Fibroblast of the aortic adventitia (primary cell): ENCODE measurements at regions not wholly inside any gene's neighbourhood (a gene's known extent, or its start where the extent isn't known, plus 50 kb on each side); places are given as distances from the start of the nearest gene placed in this dataset.
"Not testable (repeated sequence)": the region's sequence is repeated elsewhere in the genome, so short reads cannot be mapped to it uniquely, and the experiment has no call there.

ENCODE experiments used
- DNase-seq: peaks from one replicate; pipeline ENCODE4 v3.0.0-alpha.2; 2010; ENCODE audit warnings: low read depth
- H3K4me3 ChIP-seq: 2 replicates; pipeline ENCODE4 v1.5.1; 2011; ENCODE audit warnings: low read depth, mild to moderate bottlenecking, control low read depth, low read length, moderate library complexity
- TF ChIP-seq, protein P1 (sequence below): IDR thresholded peaks from 2 replicates; pipeline ENCODE4 v1.5.1; 2011; ENCODE audit warnings: mild to moderate bottlenecking, low read length, control low read depth, inconsistent platforms; ENCODE audit not compliant: insufficient read depth

DNA sequence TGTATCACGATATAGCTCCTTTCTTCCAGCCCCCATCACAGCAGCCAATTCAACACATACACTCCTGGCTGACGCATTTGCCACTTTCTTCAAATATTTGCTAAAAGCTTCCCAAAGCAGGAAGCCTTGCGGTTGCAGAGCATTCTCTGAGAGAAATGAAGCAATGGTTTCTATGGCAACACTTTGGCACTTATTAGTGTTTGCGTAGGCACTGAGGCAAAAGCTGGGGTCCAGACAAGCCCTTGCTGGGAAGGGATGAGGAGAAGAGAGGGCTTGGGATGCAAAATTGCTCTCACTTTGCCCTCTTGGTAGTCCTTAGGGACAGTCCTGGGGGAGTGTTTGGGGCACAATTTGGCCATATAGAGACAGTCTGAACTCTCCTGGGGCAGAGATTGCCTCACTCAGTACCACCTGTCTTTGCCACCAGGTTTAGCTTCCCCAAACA lies 55.0 kb upstream of the PAK3 start:
- H3K4me3 ChIP-seq: no peak overlapping the region
- peak; percentile 89 for DNase-seq
- TF ChIP-seq, protein P1, sequence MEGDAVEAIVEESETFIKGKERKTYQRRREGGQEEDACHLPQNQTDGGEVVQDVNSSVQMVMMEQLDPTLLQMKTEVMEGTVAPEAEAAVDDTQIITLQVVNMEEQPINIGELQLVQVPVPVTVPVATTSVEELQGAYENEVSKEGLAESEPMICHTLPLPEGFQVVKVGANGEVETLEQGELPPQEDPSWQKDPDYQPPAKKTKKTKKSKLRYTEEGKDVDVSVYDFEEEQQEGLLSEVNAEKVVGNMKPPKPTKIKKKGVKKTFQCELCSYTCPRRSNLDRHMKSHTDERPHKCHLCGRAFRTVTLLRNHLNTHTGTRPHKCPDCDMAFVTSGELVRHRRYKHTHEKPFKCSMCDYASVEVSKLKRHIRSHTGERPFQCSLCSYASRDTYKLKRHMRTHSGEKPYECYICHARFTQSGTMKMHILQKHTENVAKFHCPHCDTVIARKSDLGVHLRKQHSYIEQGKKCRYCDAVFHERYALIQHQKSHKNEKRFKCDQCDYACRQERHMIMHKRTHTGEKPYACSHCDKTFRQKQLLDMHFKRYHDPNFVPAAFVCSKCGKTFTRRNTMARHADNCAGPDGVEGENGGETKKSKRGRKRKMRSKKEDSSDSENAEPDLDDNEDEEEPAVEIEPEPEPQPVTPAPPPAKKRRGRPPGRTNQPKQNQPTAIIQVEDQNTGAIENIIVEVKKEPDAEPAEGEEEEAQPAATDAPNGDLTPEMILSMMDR: no peak

DNA sequence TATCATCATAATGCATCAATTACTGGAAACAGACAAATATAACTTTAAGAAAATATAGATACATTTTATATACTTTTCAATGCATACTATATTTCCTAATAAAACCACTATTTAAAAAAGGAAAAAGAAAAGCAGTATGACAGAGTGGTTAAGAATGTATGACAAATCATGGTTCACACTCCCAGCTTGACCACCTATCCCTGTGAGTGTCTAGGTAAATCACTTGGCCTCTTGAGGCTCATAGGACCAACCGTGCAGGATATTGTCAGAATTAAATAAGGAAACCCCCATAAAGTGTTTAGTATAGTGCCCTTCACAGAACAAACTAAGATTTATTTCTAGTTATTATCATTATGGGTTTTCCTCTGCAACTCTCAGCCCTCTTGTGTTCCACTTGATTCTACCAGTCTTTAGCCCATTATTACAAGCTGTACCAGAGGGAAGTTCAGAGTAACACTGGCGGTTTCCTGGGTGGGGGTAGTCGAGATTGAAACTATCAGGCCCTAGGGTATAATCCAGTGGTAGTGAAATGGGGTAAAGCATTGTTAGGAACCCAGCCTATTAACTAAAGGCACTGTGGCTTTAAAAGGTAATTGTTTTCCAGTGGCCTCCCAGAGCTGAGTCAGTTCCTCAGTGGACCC lies 55.5 kb upstream of the PAK3 start:
- TF ChIP-seq, protein P1: no peak
- no peak overlapping the region for H3K4me3 ChIP-seq
- DNase-seq: peak; percentile 12

DNA sequence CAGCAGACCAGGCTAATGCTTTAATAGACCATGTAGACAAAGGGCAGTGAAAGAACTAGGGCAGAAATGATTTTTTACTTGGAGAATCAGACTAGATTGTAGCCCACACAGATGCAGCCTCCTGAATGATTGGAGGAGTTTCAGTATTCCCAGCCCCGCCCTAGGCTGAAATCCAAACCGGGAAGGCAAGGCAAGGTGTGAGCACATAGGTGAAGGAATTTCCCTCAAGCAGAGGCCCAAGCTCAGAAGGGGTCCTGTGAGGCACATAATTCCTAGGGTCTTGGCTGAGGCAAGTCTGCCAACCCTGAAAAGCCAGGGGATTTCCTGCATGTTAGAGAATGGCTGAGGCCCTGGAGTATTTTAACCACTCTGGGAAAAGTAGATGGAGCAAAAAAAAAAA lies 56.4 kb upstream of the PAK3 start:
- no peak overlapping the region for H3K4me3 ChIP-seq
- TF ChIP-seq, protein P1: no peak
- DNase-seq: peak; percentile 0

DNA sequence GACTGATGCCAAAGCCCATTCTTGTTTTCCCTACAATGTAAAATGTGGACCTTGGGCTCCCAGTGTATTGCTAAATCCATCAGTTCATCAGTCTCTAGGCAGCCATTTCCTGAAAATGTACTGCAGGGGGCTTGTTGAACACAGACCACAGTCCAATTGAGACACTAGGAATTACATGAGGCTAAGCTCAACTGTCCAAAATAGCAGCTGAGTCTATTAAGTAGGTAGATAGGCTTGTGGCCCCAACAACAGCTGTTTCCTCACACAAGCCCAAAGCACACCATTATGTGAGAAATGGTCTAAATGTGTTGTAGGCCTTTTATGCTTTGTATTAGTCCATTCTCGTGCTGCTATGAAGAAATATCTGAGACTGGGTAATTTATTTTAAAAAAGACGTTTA lies 60.0 kb upstream of the PAK3 start:
- no peak overlapping the region for H3K4me3 ChIP-seq
- no peak for DNase-seq
- TF ChIP-seq, protein P1: no peak

DNA sequence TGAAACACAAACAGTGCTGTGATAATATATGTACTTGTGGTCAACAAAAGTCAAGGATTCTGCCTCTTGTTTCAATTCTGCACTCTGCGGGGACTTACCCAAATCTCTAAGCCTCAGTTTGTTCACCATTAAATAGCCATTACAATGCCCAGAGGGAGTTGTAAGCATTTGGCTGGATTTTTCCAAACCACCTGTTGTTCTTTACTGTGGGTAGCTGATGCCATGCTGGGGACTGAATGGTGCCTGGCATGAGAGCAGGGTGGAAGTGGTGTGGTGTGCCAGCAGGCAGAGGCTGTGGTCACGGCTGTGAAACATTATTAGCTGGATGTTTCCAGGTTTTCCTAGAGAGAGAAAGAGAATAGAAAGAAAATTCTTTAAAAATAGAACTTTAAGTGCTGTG lies 60.7 kb upstream of the PAK3 start:
- no peak for DNase-seq
- no peak overlapping the region for H3K4me3 ChIP-seq
- TF ChIP-seq, protein P1: no peak

DNA sequence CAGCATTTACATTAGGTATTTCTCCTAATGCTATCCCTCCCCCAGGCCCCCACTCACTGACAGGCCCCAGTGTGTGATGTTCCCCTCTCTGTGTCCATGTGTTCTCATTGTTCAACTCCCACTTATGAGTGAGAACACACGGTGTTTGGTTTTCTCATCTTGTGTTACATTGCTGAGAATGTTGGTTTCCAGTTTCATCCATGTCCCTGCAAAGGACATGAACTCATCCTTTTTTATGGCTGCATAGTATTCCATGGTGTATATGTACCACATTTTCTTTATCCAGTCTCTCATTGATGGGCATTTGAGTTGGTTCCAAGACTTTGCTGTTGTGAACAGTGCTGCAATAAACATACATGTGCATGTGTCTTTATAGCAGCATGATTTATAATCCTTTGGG lies 73.0 kb upstream of the PAK3 start:
- DNase-seq, H3K4me3 ChIP-seq: not testable (repeated sequence)

DNA sequence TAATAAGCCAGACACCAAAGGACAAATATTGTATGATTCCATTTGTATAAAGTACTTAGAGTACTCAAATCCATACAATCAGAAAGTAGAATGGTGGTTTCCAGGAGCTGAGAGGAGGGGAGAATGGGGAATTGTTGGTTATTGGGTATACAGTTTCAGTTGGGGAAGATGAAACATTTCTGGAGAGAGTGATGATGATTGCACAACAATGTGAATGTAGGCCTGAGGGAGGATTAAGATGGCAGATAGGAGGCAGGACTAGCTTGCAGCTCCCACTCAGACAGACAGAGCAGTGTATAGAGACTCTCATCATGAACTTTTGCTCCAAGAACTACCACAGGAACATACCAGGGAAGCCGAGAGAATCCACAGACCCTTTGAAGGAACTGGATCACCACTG lies 75.7 kb upstream of the PAK3 start:
- no peak overlapping the region for H3K4me3 ChIP-seq
- no peak for DNase-seq
- TF ChIP-seq, protein P1: no peak
